SK-N-SH (cell line): ENCODE measurements at regions not wholly inside any gene's neighbourhood (a gene's known extent, or its start where the extent isn't known, plus 50 kb on each side); places are given as distances from the start of the nearest gene placed in this dataset.

Experiments
- CTCF ChIA-PET: fragments of 300-600, 350-600 bp; formaldehyde crosslinking; extraction: SDS; loops from one replicate; lab custom pipeline; 2021; lab: Yijun Ruan, JAX
- POLR2A ChIA-PET: fragments of 350-600 bp; sonication (Branson Sonifier 250); formaldehyde crosslinking; extraction: SDS; loops from one replicate; lab custom pipeline; 2020; ENCODE audit warnings: antibody characterized with exemption, inconsistent platforms; lab: Yijun Ruan, JAX
- DNase-seq: peaks from one replicate; pipeline ENCODE4 v3.0.0; 2012
- H2AFZ ChIP-seq: fragments of 200-600 bp; sonication (generic); 2 replicates; pipeline ENCODE4 v1.8.1; 2016; ENCODE audit warnings: antibody characterized with exemption, mild to moderate bottlenecking, low read depth
- H3F3A ChIP-seq: fragments of 200-600 bp; sonication (generic); replicated peaks from 2 replicates; pipeline ENCODE3; 2016; ENCODE audit warnings: antibody characterized with exemption, mild to moderate bottlenecking; ENCODE audit not compliant: insufficient read depth
- H3K27ac ChIP-seq, 2 experiments: fragments of 200-500 bp in 1 of 2; fragments of 200-600 bp in 1 of 2; sonication (Bioruptor generic) in 1 of 2; sonication (generic), shearing (Covaris generic) in 1 of 2; 2 replicates each; pipeline versions ENCODE4 v1.5.1 to v1.6.1; 2014 to 2016; ENCODE audit warnings: low read depth in 2 of 2, inconsistent platforms in 1 of 2, low read length in 1 of 2, mild to moderate bottlenecking in 1 of 2, mixed read lengths in 1 of 2
- H3K27me3 ChIP-seq: fragments of 200-600 bp; sonication (generic), shearing (Covaris generic); 2 replicates; pipeline ENCODE4 v1.6.1; 2016; ENCODE audit warnings: mixed run types; ENCODE audit not compliant: insufficient read depth
- H3K36me3 ChIP-seq, 2 experiments: fragments of 200-500 bp in 1 of 2; fragments of 200-600 bp in 1 of 2; sonication (Bioruptor generic) in 1 of 2; sonication (generic) in 1 of 2; replicated peaks in 1 of 2; 2 replicates each; pipeline versions ENCODE3 to v1.5.1; 2014 to 2016; ENCODE audit warnings: low read length in 1 of 2, mild to moderate bottlenecking in 1 of 2; ENCODE audit not compliant: insufficient read depth in 2 of 2, control insufficient read depth in 1 of 2
- H3K4me1 ChIP-seq, 2 experiments: fragments of 200-500 bp in 1 of 2; fragments of 200-600 bp in 1 of 2; sonication (Bioruptor generic) in 1 of 2; sonication (generic), shearing (Covaris generic) in 1 of 2; 2 replicates each; pipeline versions ENCODE4 v1.5.1 to v1.6.1; 2014 to 2016; ENCODE audit warnings: low read depth in 1 of 2, low read length in 1 of 2, mixed run types in 1 of 2; ENCODE audit not compliant: insufficient read depth in 2 of 2, control insufficient read depth in 1 of 2
- H3K4me2 ChIP-seq: fragments of 200-600 bp; sonication (generic), shearing (Covaris generic); 2 replicates; pipeline ENCODE4 v1.6.1; 2017; ENCODE audit warnings: mixed run types
- H3K4me3 ChIP-seq, 2 experiments: fragments of 200-500 bp in 1 of 2; fragments of 200-600 bp in 1 of 2; sonication (Bioruptor generic) in 1 of 2; sonication (generic), shearing (Covaris generic) in 1 of 2; 2 replicates each; pipeline versions ENCODE4 v1.5.1 to v1.8.1; 2014 to 2016; ENCODE audit warnings: low read depth in 2 of 2, inconsistent platforms in 1 of 2, low read length in 1 of 2, mild to moderate bottlenecking in 1 of 2, mixed read lengths in 1 of 2, moderate library complexity in 1 of 2
- H3K79me2 ChIP-seq: fragments of 200-600 bp; sonication (generic); 2 replicates; pipeline ENCODE4 v1.8.1; 2017; ENCODE audit warnings: mild to moderate bottlenecking; ENCODE audit not compliant: insufficient read depth
- H3K9ac ChIP-seq: fragments of 200-600 bp; sonication (generic); 2 replicates; pipeline ENCODE4 v1.6.1; 2017; ENCODE audit warnings: mixed run types
- H3K9me2 ChIP-seq: fragments of 200-600 bp; sonication (generic); 2 replicates; pipeline ENCODE4 v1.6.1; 2017; ENCODE audit warnings: mixed run types
- H3K9me3 ChIP-seq: fragments of 200-600 bp; sonication (generic); 2 replicates; pipeline ENCODE4 v1.6.1; 2017; ENCODE audit warnings: mixed run types, mild to moderate bottlenecking, moderate library complexity
- H4K20me1 ChIP-seq: fragments of 200-600 bp; sonication (generic); 2 replicates; pipeline ENCODE4 v1.6.1; 2017; ENCODE audit warnings: mild to moderate bottlenecking, mixed run types; ENCODE audit not compliant: insufficient read depth
- CHD2 ChIP-seq: fragments of 150-350 bp; IDR thresholded peaks from 2 replicates; pipeline ENCODE4 v1.6.1; 2018; ENCODE audit warnings: low read length; ENCODE audit not compliant: partially characterized antibody
- CTCF ChIP-seq: fragments of 200-600 bp; sonication (generic); IDR thresholded peaks from 2 replicates; pipeline ENCODE4 v1.6.1; 2017; ENCODE audit warnings: antibody characterized with exemption, mild to moderate bottlenecking, moderate library complexity
- ELF1 ChIP-seq: IDR thresholded peaks from 2 replicates; pipeline ENCODE4 v1.4.0; 2012
- EP300 ChIP-seq, 2 experiments: IDR thresholded peaks; 2 replicates each; pipeline versions ENCODE4 v1.4.0 to v1.6.1; 2012; ENCODE audit warnings: borderline replicate concordance in 1 of 2, low read depth in 1 of 2, low read length in 1 of 2
- FOSL2 ChIP-seq: IDR thresholded peaks from 2 replicates; pipeline ENCODE4 v1.4.0; 2012; ENCODE audit warnings: low read depth, mild to moderate bottlenecking, moderate library complexity, borderline replicate concordance
- FOXM1 ChIP-seq: IDR thresholded peaks from 2 replicates; pipeline ENCODE4 v1.4.0; 2012; ENCODE audit warnings: low read depth, mild to moderate bottlenecking
- GATA2 ChIP-seq: sonication (generic); formaldehyde crosslinking; IDR thresholded peaks from 2 replicates; pipeline ENCODE4 v1.5.0; 2020; ENCODE audit warnings: mild to moderate bottlenecking, missing genetic modification reagents
- JUND ChIP-seq: IDR thresholded peaks from 2 replicates; pipeline ENCODE4 v1.4.0; 2012
- PBX3 ChIP-seq: IDR thresholded peaks from 2 replicates; pipeline ENCODE4; 2012
- RAD21 ChIP-seq: IDR thresholded peaks from 2 replicates; pipeline ENCODE4 v1.6.1; 2012; ENCODE audit warnings: mild to moderate bottlenecking, low read length
- RCOR1 ChIP-seq: fragments of 150-350 bp; IDR thresholded peaks from 2 replicates; pipeline ENCODE4 v1.6.1; 2017; ENCODE audit warnings: antibody characterized with exemption, low read length
- RFX5 ChIP-seq: IDR thresholded peaks from 2 replicates; pipeline ENCODE4 v1.6.1; 2012; ENCODE audit warnings: mild to moderate bottlenecking, improper control_type of control experiment, low read length
- RXRA ChIP-seq: IDR thresholded peaks from 2 replicates; pipeline ENCODE4 v1.4.0; 2012; ENCODE audit warnings: low read depth, mild to moderate bottlenecking, borderline replicate concordance
- SMC3 ChIP-seq: IDR thresholded peaks from 2 replicates; pipeline ENCODE4 v1.6.1; 2012; ENCODE audit warnings: low read depth, low read length, improper control_type of control experiment
- TEAD4 ChIP-seq: IDR thresholded peaks from 2 replicates; pipeline ENCODE4 v1.4.0; 2012; ENCODE audit warnings: mild to moderate bottlenecking, borderline replicate concordance; ENCODE audit not compliant: insufficient read depth
- USF1 ChIP-seq: IDR thresholded peaks from 2 replicates; pipeline ENCODE4 v1.4.0; 2012; ENCODE audit warnings: low read depth, borderline replicate concordance
- YY1 ChIP-seq: IDR thresholded peaks from 2 replicates; pipeline ENCODE4 v1.4.0; 2012; ENCODE audit warnings: low read depth, mild to moderate bottlenecking
- TF ChIP-seq, protein P1 (sequence below): IDR thresholded peaks from 2 replicates; pipeline ENCODE4 v1.4.0; 2012; ENCODE audit warnings: low read depth
- TF ChIP-seq, protein P2 (sequence below): fragments of 150-350 bp; IDR thresholded peaks from 2 replicates; pipeline ENCODE4 v1.6.1; 2016; ENCODE audit warnings: mild to moderate bottlenecking, low read depth, low read length
- TF ChIP-seq, protein P3 (sequence below): fragments of 150-350 bp; IDR thresholded peaks from 2 replicates; pipeline ENCODE4 v1.6.1; 2017; ENCODE audit warnings: antibody characterized with exemption, low read length, low read depth, borderline replicate concordance

- TF ChIP-seq, protein P1, sequence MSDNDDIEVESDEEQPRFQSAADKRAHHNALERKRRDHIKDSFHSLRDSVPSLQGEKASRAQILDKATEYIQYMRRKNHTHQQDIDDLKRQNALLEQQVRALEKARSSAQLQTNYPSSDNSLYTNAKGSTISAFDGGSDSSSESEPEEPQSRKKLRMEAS = no peak
- TF ChIP-seq YY1 = no peak
- no peak for TF ChIP-seq CHD2
- no peak for TF ChIP-seq JUND
- no peak for TF ChIP-seq SMC3
- TF ChIP-seq RCOR1 = no peak
Observed at GRCh38 chr5:152303841-152304240, 101.2 kb downstream of the NMUR2 start (continued).

DNA sequence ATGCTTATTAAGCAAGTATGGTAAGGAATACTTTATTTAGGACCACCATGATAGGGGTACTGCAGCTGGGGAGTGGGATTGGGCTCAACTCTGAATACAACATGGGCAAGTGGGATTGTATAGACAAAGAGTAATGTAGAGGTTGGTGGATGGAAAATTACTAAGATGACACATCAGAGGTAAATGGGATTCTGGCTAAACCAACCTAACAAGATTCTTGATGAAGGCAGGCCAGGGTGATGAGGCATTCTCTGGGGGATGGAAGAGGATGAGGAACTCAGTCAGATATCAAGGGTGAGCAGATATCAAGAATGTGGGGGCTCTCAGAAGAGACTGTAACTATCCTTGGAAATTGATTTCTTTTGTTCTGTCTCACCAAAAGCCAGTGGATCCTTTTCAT lies 107.2 kb downstream of the NMUR2 start:
- Histone ChIP-seq H3K9me2 (no peaks in the 10 kb centered on the region), H3K9me3 (no peaks in the 10 kb centered on the region), H3K79me2 (no peaks in the 10 kb centered on the region), H3K4me1 (no peaks in the 10 kb centered on the region), H4K20me1 (no peaks in the 10 kb centered on the region), H2AFZ (no peak overlapping the region), H3K36me3 (no peaks in the 10 kb centered on the region), H3F3A (no peaks in the 10 kb centered on the region), H3K9ac (no peak overlapping the region), H3K4me2 (no peak overlapping the region)
- ChIA-PET CTCF (no interaction called here), POLR2A (no interaction called here)
- DNase-seq = no peak
- TF ChIP-seq ELF1 (no peak), CHD2 (no peak), GATA2 (CRISPR knock-in tag) (no peak), TEAD4 (no peak), PBX3 (no peak), FOXM1 (no peak), YY1 (no peak), RAD21 (no peak), JUND (no peak), RFX5 (no peak), CTCF (no peak), USF1 (no peak), RXRA (no peak), FOSL2 (no peak), RCOR1 (no peak), EP300 (IDR thresholded peaks at IDR 0.05; ENCODE audit: borderline replicate concordance in 1 of 2, low read depth in 1 of 2, low read length in 1 of 2) (no peak)
- TF ChIP-seq, protein P2, sequence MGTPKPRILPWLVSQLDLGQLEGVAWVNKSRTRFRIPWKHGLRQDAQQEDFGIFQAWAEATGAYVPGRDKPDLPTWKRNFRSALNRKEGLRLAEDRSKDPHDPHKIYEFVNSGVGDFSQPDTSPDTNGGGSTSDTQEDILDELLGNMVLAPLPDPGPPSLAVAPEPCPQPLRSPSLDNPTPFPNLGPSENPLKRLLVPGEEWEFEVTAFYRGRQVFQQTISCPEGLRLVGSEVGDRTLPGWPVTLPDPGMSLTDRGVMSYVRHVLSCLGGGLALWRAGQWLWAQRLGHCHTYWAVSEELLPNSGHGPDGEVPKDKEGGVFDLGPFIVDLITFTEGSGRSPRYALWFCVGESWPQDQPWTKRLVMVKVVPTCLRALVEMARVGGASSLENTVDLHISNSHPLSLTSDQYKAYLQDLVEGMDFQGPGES = no peak
- TF ChIP-seq, protein P3, sequence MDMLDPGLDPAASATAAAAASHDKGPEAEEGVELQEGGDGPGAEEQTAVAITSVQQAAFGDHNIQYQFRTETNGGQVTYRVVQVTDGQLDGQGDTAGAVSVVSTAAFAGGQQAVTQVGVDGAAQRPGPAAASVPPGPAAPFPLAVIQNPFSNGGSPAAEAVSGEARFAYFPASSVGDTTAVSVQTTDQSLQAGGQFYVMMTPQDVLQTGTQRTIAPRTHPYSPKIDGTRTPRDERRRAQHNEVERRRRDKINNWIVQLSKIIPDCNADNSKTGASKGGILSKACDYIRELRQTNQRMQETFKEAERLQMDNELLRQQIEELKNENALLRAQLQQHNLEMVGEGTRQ = no peak
- TF ChIP-seq, all 33 proteins: peak for 0
- no peak overlapping the region for H3K27ac ChIP-seq
- H3K4me3 ChIP-seq = no peak overlapping the region
- no peaks in the 10 kb centered on the region for H3K27me3 ChIP-seq
